HG03095 (cell line): ENCODE measurements at regions not wholly inside any gene's neighbourhood (a gene's known extent, or its start where the extent isn't known, plus 50 kb on each side); places are given as distances from the start of the nearest gene placed in this dataset.
"Not testable (repeated sequence)": the region's sequence is repeated elsewhere in the genome, so short reads cannot be mapped to it uniquely, and the experiment has no call there.

Experiments used
- ATAC-seq: cut with Tn5 transposase; IDR thresholded peaks from one replicate; pipeline ENCODE4 v1.9.1; 2021; ENCODE audit warnings: moderate library complexity; ENCODE audit not compliant: unreplicated experiment

DNA sequence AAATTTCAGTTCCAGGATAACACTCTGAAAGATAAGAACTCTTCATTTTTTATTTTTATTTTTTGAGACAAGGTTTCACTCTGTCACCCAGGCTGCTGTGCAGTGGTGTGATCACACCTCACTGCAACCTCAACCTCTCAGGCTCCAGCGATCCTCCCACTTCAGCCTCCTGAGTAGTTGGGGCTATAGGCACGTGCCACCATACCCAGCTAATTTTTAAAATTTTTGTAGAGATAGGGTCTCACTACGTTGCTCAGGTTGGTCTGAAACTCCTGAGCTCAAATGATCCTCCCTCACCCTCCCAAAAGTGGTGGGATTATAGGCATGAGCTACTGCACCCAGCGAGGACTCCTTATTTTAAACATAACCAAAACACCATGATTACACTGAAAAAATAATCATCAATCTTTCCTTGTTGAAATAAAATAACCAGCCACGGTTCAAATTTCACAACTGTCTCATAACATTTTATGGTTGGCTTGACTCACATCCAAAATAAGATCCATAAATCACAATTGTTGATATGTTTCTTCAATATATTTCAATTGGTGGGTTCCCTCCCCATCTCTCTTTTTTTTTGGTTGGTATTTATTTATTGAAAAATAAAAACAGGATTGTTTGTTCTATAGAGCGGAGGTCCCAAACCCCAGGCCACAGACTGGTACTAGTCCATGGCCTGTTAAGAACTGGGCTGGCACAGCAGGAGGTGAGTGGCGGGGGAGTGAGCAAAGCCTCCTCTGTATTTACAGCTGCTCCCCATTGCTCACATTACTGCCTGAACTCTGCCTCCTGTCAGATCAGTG is 60.1 kb upstream of the FAM171A1 start:
- ATAC-seq, result no peak

DNA sequence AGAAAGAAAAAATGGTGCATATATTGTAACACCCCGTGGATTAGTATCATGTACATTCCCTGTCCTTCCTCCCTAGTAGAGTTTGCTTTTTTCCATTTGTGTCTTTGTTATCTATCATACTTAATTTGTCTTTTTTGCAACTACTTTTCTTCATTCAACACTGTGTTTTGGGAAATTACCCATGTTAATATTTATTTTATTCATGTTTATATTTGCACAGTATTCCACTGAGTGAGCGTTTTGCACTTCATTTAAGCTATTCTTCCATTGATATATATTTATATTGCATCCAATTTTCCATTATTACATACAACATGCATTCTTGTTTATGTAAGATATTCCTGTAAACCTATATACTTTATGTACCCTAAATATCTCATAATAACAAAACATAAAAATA is 57.6 kb upstream of the FAM171A1 start:
- ATAC-seq, result no peak

DNA sequence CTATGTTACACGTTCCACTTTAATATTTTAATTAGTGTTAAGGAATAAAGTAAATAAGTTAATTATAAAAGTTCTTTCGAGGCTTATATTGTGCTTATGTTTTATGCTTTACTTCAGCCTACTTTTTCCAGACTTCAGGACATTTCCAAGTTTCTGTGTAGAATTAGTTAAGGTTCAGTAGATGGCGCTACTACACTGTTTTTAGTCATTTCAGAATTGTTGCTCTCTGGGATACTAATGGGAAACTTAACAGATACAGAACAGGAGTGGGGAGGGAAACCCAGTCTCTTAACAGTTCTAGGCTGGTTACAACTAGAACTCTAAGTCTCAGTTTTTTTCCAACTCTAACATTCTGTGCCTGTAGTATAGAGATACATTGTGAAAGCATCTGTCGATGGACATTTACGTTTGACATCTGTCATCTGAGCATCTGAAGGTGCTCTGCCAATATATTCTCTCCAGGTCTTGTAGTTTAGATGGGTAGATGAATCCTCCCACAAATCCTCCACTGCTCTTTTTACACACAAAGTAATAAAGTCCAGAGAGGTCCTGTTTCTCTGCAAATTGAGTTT is 56.8 kb upstream of the FAM171A1 start:
- no peak for ATAC-seq

DNA sequence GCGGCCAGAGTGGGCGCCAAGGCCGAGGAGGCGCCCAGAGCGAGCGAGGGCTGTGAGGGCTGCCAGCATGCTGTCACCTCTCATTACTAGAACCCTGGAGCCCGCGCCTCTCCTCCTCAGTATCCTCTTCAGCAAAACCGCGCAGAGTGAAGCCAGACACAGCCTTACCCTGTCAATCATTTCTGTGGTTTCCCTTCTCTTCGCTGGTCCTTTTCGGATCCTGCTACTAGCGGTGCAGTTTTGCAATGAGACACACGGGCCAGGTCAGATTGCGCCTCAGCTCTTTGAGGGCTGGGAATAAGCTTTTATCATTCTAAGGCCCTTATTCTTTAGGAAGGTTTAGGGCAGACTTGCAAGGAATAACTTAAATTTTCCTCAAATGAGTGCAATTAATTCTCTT is 55.5 kb upstream of the FAM171A1 start:
- no peak for ATAC-seq

DNA sequence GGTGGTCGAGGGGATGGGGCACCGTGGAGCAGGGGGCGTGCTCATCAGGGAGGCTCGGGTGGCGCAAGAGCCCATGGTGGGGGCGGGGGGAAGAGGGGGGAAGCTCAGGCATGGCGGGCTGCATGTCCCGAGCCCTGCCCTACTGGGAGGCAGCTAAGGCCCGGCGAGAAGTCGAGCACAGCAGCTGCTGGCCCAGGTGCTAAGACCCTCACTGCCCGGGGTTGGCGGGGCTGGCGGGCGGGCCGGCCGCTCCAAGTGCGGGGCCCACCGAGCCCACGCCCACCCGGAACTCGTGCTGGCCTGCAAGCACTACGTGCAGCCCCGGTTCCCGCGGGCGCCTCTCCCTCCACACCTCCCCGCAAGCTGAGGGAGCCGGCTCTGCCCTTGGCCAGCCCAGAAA is 55.0 kb upstream of the FAM171A1 start:
- no peak for ATAC-seq

DNA sequence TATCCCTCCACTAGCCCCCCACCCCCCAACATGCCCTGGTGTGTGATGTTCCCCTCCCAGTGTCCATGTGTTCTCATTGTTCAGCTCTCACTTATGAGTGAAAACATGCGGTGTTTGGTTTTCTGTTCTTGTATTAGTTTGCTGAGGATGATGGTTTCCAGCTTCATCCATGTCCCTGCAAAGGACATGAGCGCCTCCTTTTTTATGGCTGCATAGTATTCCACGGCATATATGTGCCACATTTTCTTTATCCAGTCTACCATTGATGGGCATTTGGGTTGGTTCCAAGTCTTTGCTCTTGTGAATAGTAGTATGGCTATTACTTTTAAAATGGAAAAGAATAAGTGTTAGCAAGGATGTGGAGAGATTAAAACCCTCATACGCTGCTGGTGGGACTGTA is 50.8 kb upstream of the FAM171A1 start:
- ATAC-seq, result not testable (repeated sequence)
